OCI-LY7 (cell line): ENCODE measurements at regions not wholly inside any gene's neighbourhood (a gene's known extent, or its start where the extent isn't known, plus 50 kb on each side); places are given as distances from the start of the nearest gene placed in this dataset.

ENCODE experiments used
- CTCF ChIP-seq: fragments of 200-600 bp; sonication (generic); conservative IDR thresholded peaks from 2 replicates; pipeline ENCODE4 v1.5.1; 2014; ENCODE audit warnings: mild to moderate bottlenecking, antibody characterized with exemption, low read length, moderate library complexity, mixed read lengths
- EZH2phosphoT487 ChIP-seq: fragments of 200-600 bp; sonication (generic); IDR thresholded peaks from 2 replicates; pipeline ENCODE4 v1.6.1; 2018; ENCODE audit warnings: low read depth, borderline replicate concordance, mild to moderate bottlenecking, mixed run types, antibody characterized with exemption, low read length, moderate library complexity, mixed read lengths

- TF ChIP-seq CTCF (no peak), EZH2phosphoT487 (no peak)
Measured at GRCh38 chr13:111011899-111012298, 97.0 kb upstream of the ANKRD10 start.
